Gastroesophageal sphincter (tissue), 4 donors: ENCODE measurements at regions not wholly inside any gene's neighbourhood (a gene's known extent, or its start where the extent isn't known, plus 50 kb on each side); places are given as distances from the start of the nearest gene placed in this dataset.

ENCODE experiments used
- ATAC-seq: fragments of 150-250 bp; one replicate; pipeline ENCODE4 v1.9.1; 2016; ENCODE audit warnings: mild to moderate bottlenecking, moderate library complexity
- H3K27ac ChIP-seq, 4 donors: fragments of 200-600 bp; sonication (generic) in 3 of 4; 1 replicate in 3 of 4; 2 replicates in 1 of 4; pipeline ENCODE4 v1.5.1; 2016 to 2019
- H3K27me3 ChIP-seq: fragments of 200-600 bp; sonication (generic); one replicate; pipeline ENCODE4 v1.5.1; 2019
- H3K36me3 ChIP-seq, 2 donors: fragments of 200-600 bp; sonication (generic); one replicate each; pipeline ENCODE4 v1.5.1; 2019; ENCODE audit warnings: control low read depth in 1 of 2
- H3K4me1 ChIP-seq, 3 donors: fragments of 200-600 bp; sonication (generic); 1 replicate in 2 of 3; 2 replicates in 1 of 3; pipeline ENCODE4 v1.5.1; 2016 to 2019; ENCODE audit warnings: control low read depth in 2 of 3
- H3K4me3 ChIP-seq, 2 donors: fragments of 200-600 bp; sonication (generic); one replicate each; pipeline ENCODE4 v1.5.1; 2019; ENCODE audit warnings: mild to moderate bottlenecking in 1 of 2, moderate library complexity in 1 of 2
- H3K9me3 ChIP-seq, 3 donors: fragments of 200-600 bp; sonication (generic); one replicate each; pipeline ENCODE4 v1.5.1; 2017 to 2019; ENCODE audit warnings: control low read depth in 2 of 3
- CTCF ChIP-seq, 4 experiments: fragments of 200-600 bp in 2 of 4; fragments of 450-650 bp in 2 of 4; sonication (generic) in 1 of 4; IDR thresholded peaks; one replicate each; pipeline ENCODE4 v1.5.1; 2017 to 2019; ENCODE audit warnings: antibody characterized with exemption in 4 of 4, mild to moderate bottlenecking in 2 of 4, moderate library complexity in 2 of 4
- EP300 ChIP-seq: sonication (generic); formaldehyde crosslinking; IDR thresholded peaks from one replicate; pipeline ENCODE4 v1.6.1; 2017; ENCODE audit warnings: antibody characterized with exemption, mild to moderate bottlenecking
- POLR2A ChIP-seq, 2 donors: fragments of 450-650 bp; IDR thresholded peaks; one replicate each; pipeline ENCODE4 v1.6.1; 2017; ENCODE audit warnings: antibody characterized with exemption in 2 of 2, mild to moderate bottlenecking in 2 of 2, moderate library complexity in 1 of 2
- POLR2AphosphoS5 ChIP-seq: sonication (generic); formaldehyde crosslinking; IDR thresholded peaks from one replicate; pipeline ENCODE4 v1.6.1; 2017; ENCODE audit warnings: antibody characterized with exemption
- WGBS, 2 donors: methylation state at CpG; one replicate each; pipeline ENCODE4 v1.1.5; 2018; ENCODE audit warnings: low coverage in 1 of 2; 5-methylcytosine and 5-hydroxymethylcytosine counted together

DNA sequence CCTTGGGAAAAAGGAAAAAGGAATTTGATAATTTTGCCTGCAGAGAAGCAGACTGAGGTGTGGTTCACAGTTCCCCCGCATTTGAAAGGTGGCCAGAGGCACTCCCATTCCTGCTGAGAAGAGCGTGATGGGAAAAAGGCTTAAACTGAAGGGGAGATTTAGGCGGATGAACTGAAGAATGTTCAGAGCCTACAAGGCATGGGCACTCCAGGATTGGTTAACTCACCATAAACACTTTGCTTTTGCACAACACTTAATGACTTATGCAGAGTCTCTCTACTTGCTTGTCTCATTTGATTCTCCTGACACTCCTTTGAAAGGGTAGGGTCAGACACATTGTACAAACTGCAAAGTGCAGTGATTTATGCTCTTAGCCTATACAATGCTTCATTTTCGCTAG lies 119.6 kb upstream of the RUNX1 start:
- WGBS, 2 donors, result 37 to 63% methylated on average over 3 to 4 of the region's 4 CpGs
- no peak for TF ChIP-seq CTCF (IDR thresholded peaks at IDR 0.05)
- TF ChIP-seq POLR2AphosphoS5, result no peak
- TF ChIP-seq EP300, result no peak
- TF ChIP-seq POLR2A (IDR thresholded peaks at IDR 0.05), result no peak

DNA sequence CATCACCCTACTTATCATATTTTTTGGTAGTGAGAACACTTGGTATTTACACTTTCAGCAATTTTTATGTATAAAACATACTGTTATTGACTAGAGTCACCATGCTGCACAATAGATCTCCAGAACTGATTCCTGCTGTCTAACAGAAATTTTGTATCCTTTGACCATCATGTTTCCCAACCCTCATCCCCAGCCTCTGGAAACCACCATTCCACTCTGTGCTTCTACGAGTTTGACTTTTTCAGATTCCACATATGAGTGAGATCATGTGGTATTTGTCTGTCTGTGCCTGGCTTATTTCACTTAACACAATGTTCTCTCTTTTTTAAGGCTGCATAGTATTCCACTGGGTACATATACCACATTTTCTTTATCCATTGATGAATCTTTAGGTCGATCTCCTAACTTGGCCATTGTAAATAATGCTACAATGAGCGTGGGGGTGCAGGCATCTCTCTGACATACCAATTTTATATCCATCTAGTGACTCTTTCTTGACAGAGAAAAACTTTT lies 115.9 kb upstream of the RUNX1 start:
- Histone ChIP-seq H3K9me3 (no peaks in the 10 kb centered on the region), H3K4me3 (no peak overlapping the region), H3K27ac (no peak overlapping the region), H3K27me3 (peaks cover 13% of the 10 kb centered on the region), H3K4me1 (no peaks in the 10 kb centered on the region), H3K36me3 (no peaks in the 10 kb centered on the region)
- TF ChIP-seq POLR2AphosphoS5, result no peak
- TF ChIP-seq POLR2A (IDR thresholded peaks at IDR 0.05), result no peak
- TF ChIP-seq CTCF (IDR thresholded peaks at IDR 0.05), result no peak
- no peak for TF ChIP-seq EP300
- ATAC-seq, result no peak
- 84 to 100% methylated on average over 2 to 3 of the region's 3 CpGs for WGBS, 2 donors

More for the DNA sequence above, 119.6 kb upstream of the RUNX1 start:
- Histone ChIP-seq H3K27ac (no peak overlapping the region), H3K4me1 (no peaks in the 10 kb centered on the region), H3K27me3 (peaks cover 13% of the 10 kb centered on the region), H3K4me3 (no peak overlapping the region), H3K9me3 (no peaks in the 10 kb centered on the region), H3K36me3 (no peaks in the 10 kb centered on the region)
- no peak for ATAC-seq

DNA sequence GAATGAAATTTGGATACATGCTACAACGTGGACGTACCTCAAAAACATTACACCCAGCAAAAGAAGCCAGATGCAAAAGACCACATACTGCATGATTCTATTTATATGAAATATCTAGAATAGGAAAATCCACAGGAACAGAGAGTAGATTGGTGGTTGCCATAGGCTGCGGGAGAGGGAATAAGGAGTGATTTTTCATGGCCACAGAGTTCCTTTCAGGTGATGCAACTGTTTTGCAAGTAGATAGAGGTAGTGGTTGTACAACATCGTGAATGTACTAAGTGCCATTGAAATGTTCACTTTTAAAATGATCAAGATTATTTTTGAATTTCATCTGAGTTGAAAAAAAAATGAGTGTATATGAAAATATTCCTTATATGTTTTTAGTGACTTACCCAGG lies 115.3 kb upstream of the RUNX1 start:
- WGBS, 2 donors, result 86 to 94% methylated on average over 4 of the region's 4 CpGs
- Histone ChIP-seq H3K36me3 (no peaks in the 10 kb centered on the region), H3K27ac (no peak overlapping the region), H3K9me3 (no peaks in the 10 kb centered on the region), H3K4me3 (no peak overlapping the region), H3K4me1 (no peaks in the 10 kb centered on the region), H3K27me3 (peaks cover 13% of the 10 kb centered on the region)
- TF ChIP-seq EP300, result no peak
- TF ChIP-seq POLR2AphosphoS5, result no peak
- no peak for TF ChIP-seq POLR2A (IDR thresholded peaks at IDR 0.05)
- no peak for TF ChIP-seq CTCF (IDR thresholded peaks at IDR 0.05)
- ATAC-seq, result no peak

DNA sequence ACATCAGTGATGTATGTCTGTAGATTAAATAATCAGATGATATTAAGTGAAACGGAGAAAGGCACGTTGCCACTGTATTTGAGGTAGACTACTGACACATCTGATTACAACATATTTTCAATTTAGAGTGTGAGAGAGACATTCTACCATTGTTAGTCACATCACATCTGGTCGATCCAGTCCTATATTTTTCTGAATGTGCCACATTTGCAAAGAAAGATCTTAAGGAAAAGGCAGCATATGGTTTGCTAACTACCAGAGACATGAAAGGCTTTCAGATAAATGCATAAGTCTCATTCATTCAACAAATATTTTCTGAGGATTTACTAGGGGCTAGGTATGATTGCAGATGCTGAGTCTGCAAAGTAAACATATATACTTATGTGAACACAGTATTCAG lies 114.3 kb upstream of the RUNX1 start:
- no peak for TF ChIP-seq POLR2AphosphoS5
- no peak for TF ChIP-seq EP300
- TF ChIP-seq CTCF (IDR thresholded peaks at IDR 0.05), result no peak
- TF ChIP-seq POLR2A (IDR thresholded peaks at IDR 0.05), result no peak
- 59 to 63% methylated on average over 3 of the region's 3 CpGs for WGBS, 2 donors
- H3K4me3 ChIP-seq, result no peak overlapping the region

GRCh38 chr21:35162831-35163230 lies 113.7 kb upstream of the RUNX1 start:
- H3K36me3 ChIP-seq, result no peaks in the 10 kb centered on the region
- WGBS, 2 donors, result 76 to 86% methylated on average over 2 to 3 of the region's 3 CpGs
- ATAC-seq, result no peak
- H3K4me1 ChIP-seq, result no peaks in the 10 kb centered on the region
- TF ChIP-seq CTCF (IDR thresholded peaks at IDR 0.05) (no peak), POLR2AphosphoS5 (no peak), POLR2A (IDR thresholded peaks at IDR 0.05) (no peak), EP300 (no peak)
- H3K27me3 ChIP-seq, result peaks cover 13% of the 10 kb centered on the region
- peaks cover 0 to 2% (median 0%) of the 10 kb centered on the region in 3 donors for H3K9me3 ChIP-seq
- no peak overlapping the region for H3K4me3 ChIP-seq
- H3K27ac ChIP-seq, result no peak overlapping the region

More for the DNA sequence above, 114.3 kb upstream of the RUNX1 start:
- Histone ChIP-seq H3K27me3 (peaks cover 13% of the 10 kb centered on the region), H3K36me3 (no peaks in the 10 kb centered on the region), H3K27ac (no peak overlapping the region), H3K9me3 (no peaks in the 10 kb centered on the region), H3K4me1 (no peaks in the 10 kb centered on the region)
- no peak for ATAC-seq
